SK-N-SH (cell line): ENCODE measurements at regions not wholly inside any gene's neighbourhood (a gene's known extent, or its start where the extent isn't known, plus 50 kb on each side); places are given as distances from the start of the nearest gene placed in this dataset.

Experiments used
- CTCF ChIA-PET: fragments of 300-600, 350-600 bp; formaldehyde crosslinking; extraction: SDS; loops from one replicate; lab custom pipeline; 2021; lab: Yijun Ruan, JAX
- POLR2A ChIA-PET: fragments of 350-600 bp; sonication (Branson Sonifier 250); formaldehyde crosslinking; extraction: SDS; loops from one replicate; lab custom pipeline; 2020; ENCODE audit warnings: antibody characterized with exemption, inconsistent platforms; lab: Yijun Ruan, JAX
- DNase-seq: peaks from one replicate; pipeline ENCODE4 v3.0.0; 2012
- H2AFZ ChIP-seq: fragments of 200-600 bp; sonication (generic); 2 replicates; pipeline ENCODE4 v1.8.1; 2016; ENCODE audit warnings: antibody characterized with exemption, mild to moderate bottlenecking, low read depth
- H3F3A ChIP-seq: fragments of 200-600 bp; sonication (generic); replicated peaks from 2 replicates; pipeline ENCODE3; 2016; ENCODE audit warnings: antibody characterized with exemption, mild to moderate bottlenecking; ENCODE audit not compliant: insufficient read depth
- H3K27ac ChIP-seq, 2 experiments: fragments of 200-500 bp in 1 of 2; fragments of 200-600 bp in 1 of 2; sonication (Bioruptor generic) in 1 of 2; sonication (generic), shearing (Covaris generic) in 1 of 2; 2 replicates each; pipeline versions ENCODE4 v1.5.1 to v1.6.1; 2014 to 2016; ENCODE audit warnings: low read depth in 2 of 2, inconsistent platforms in 1 of 2, low read length in 1 of 2, mild to moderate bottlenecking in 1 of 2, mixed read lengths in 1 of 2
- H3K27me3 ChIP-seq: fragments of 200-600 bp; sonication (generic), shearing (Covaris generic); 2 replicates; pipeline ENCODE4 v1.6.1; 2016; ENCODE audit warnings: mixed run types; ENCODE audit not compliant: insufficient read depth
- H3K36me3 ChIP-seq, 2 experiments: fragments of 200-500 bp in 1 of 2; fragments of 200-600 bp in 1 of 2; sonication (Bioruptor generic) in 1 of 2; sonication (generic) in 1 of 2; replicated peaks in 1 of 2; 2 replicates each; pipeline versions ENCODE3 to v1.5.1; 2014 to 2016; ENCODE audit warnings: low read length in 1 of 2, mild to moderate bottlenecking in 1 of 2; ENCODE audit not compliant: insufficient read depth in 2 of 2, control insufficient read depth in 1 of 2
- H3K4me1 ChIP-seq, 2 experiments: fragments of 200-500 bp in 1 of 2; fragments of 200-600 bp in 1 of 2; sonication (Bioruptor generic) in 1 of 2; sonication (generic), shearing (Covaris generic) in 1 of 2; 2 replicates each; pipeline versions ENCODE4 v1.5.1 to v1.6.1; 2014 to 2016; ENCODE audit warnings: low read depth in 1 of 2, low read length in 1 of 2, mixed run types in 1 of 2; ENCODE audit not compliant: insufficient read depth in 2 of 2, control insufficient read depth in 1 of 2
- H3K4me2 ChIP-seq: fragments of 200-600 bp; sonication (generic), shearing (Covaris generic); 2 replicates; pipeline ENCODE4 v1.6.1; 2017; ENCODE audit warnings: mixed run types
- H3K4me3 ChIP-seq, 2 experiments: fragments of 200-500 bp in 1 of 2; fragments of 200-600 bp in 1 of 2; sonication (Bioruptor generic) in 1 of 2; sonication (generic), shearing (Covaris generic) in 1 of 2; 2 replicates each; pipeline versions ENCODE4 v1.5.1 to v1.8.1; 2014 to 2016; ENCODE audit warnings: low read depth in 2 of 2, inconsistent platforms in 1 of 2, low read length in 1 of 2, mild to moderate bottlenecking in 1 of 2, mixed read lengths in 1 of 2, moderate library complexity in 1 of 2
- H3K79me2 ChIP-seq: fragments of 200-600 bp; sonication (generic); 2 replicates; pipeline ENCODE4 v1.8.1; 2017; ENCODE audit warnings: mild to moderate bottlenecking; ENCODE audit not compliant: insufficient read depth
- H3K9ac ChIP-seq: fragments of 200-600 bp; sonication (generic); 2 replicates; pipeline ENCODE4 v1.6.1; 2017; ENCODE audit warnings: mixed run types
- H3K9me2 ChIP-seq: fragments of 200-600 bp; sonication (generic); 2 replicates; pipeline ENCODE4 v1.6.1; 2017; ENCODE audit warnings: mixed run types
- H3K9me3 ChIP-seq: fragments of 200-600 bp; sonication (generic); 2 replicates; pipeline ENCODE4 v1.6.1; 2017; ENCODE audit warnings: mixed run types, mild to moderate bottlenecking, moderate library complexity
- H4K20me1 ChIP-seq: fragments of 200-600 bp; sonication (generic); 2 replicates; pipeline ENCODE4 v1.6.1; 2017; ENCODE audit warnings: mild to moderate bottlenecking, mixed run types; ENCODE audit not compliant: insufficient read depth
- CHD2 ChIP-seq: fragments of 150-350 bp; IDR thresholded peaks from 2 replicates; pipeline ENCODE4 v1.6.1; 2018; ENCODE audit warnings: low read length; ENCODE audit not compliant: partially characterized antibody
- EP300 ChIP-seq, 2 experiments: IDR thresholded peaks; 2 replicates each; pipeline versions ENCODE4 v1.4.0 to v1.6.1; 2012; ENCODE audit warnings: borderline replicate concordance in 1 of 2, low read depth in 1 of 2, low read length in 1 of 2
- FOSL2 ChIP-seq: IDR thresholded peaks from 2 replicates; pipeline ENCODE4 v1.4.0; 2012; ENCODE audit warnings: low read depth, mild to moderate bottlenecking, moderate library complexity, borderline replicate concordance
- FOXJ3 ChIP-seq: sonication (generic); formaldehyde crosslinking; IDR thresholded peaks from 2 replicates; pipeline ENCODE4 v1.5.1; 2020; ENCODE audit warnings: mild to moderate bottlenecking, missing genetic modification reagents
- FOXM1 ChIP-seq: IDR thresholded peaks from 2 replicates; pipeline ENCODE4 v1.4.0; 2012; ENCODE audit warnings: low read depth, mild to moderate bottlenecking
- GATA2 ChIP-seq: sonication (generic); formaldehyde crosslinking; IDR thresholded peaks from 2 replicates; pipeline ENCODE4 v1.5.0; 2020; ENCODE audit warnings: mild to moderate bottlenecking, missing genetic modification reagents
- MXI1 ChIP-seq: IDR thresholded peaks from 2 replicates; pipeline ENCODE4 v1.6.1; 2012; ENCODE audit warnings: mild to moderate bottlenecking, low read depth, low read length, improper control_type of control experiment
- NFIC ChIP-seq: IDR thresholded peaks from 2 replicates; pipeline ENCODE4 v1.4.0; 2012; ENCODE audit warnings: borderline replicate concordance
- NRF1 ChIP-seq: IDR thresholded peaks from 2 replicates; pipeline ENCODE4 v1.6.1; 2012; ENCODE audit warnings: low read depth, mild to moderate bottlenecking, low read length
- PBX3 ChIP-seq: IDR thresholded peaks from 2 replicates; pipeline ENCODE4; 2012
- POLR2AphosphoS5 ChIP-seq: IDR thresholded peaks from 2 replicates; pipeline ENCODE4 v1.6.1; 2012; ENCODE audit warnings: low read depth, low read length
- RAD21 ChIP-seq: IDR thresholded peaks from 2 replicates; pipeline ENCODE4 v1.6.1; 2012; ENCODE audit warnings: mild to moderate bottlenecking, low read length
- RFX5 ChIP-seq: IDR thresholded peaks from 2 replicates; pipeline ENCODE4 v1.6.1; 2012; ENCODE audit warnings: mild to moderate bottlenecking, improper control_type of control experiment, low read length
- RXRA ChIP-seq: IDR thresholded peaks from 2 replicates; pipeline ENCODE4 v1.4.0; 2012; ENCODE audit warnings: low read depth, mild to moderate bottlenecking, borderline replicate concordance
- SIN3A ChIP-seq: IDR thresholded peaks from 2 replicates; pipeline ENCODE4 v1.6.1; 2012; ENCODE audit warnings: low read depth, mild to moderate bottlenecking, low read length, moderate library complexity, borderline replicate concordance
- SMC3 ChIP-seq: IDR thresholded peaks from 2 replicates; pipeline ENCODE4 v1.6.1; 2012; ENCODE audit warnings: low read depth, low read length, improper control_type of control experiment
- TAF1 ChIP-seq: IDR thresholded peaks from 2 replicates; pipeline ENCODE4 v1.6.1; 2012; ENCODE audit warnings: low read depth, mild to moderate bottlenecking, low read length, moderate library complexity, borderline replicate concordance
- TEAD4 ChIP-seq: IDR thresholded peaks from 2 replicates; pipeline ENCODE4 v1.4.0; 2012; ENCODE audit warnings: mild to moderate bottlenecking, borderline replicate concordance; ENCODE audit not compliant: insufficient read depth
- WGBS: methylation state at CpG from one replicate; pipeline ENCODE4 v1.1.6; 2017; ENCODE audit warnings: low lambda C conversion rate; 5-methylcytosine and 5-hydroxymethylcytosine counted together
- TF ChIP-seq, protein P1 (sequence below): fragments of 150-350 bp; IDR thresholded peaks from 2 replicates; pipeline ENCODE4 v1.6.1; 2017; ENCODE audit warnings: antibody characterized with exemption, low read length, low read depth, borderline replicate concordance
- TF ChIP-seq, protein P2 (sequence below): IDR thresholded peaks from 2 replicates; pipeline ENCODE4 v1.4.0; 2012; ENCODE audit warnings: low read depth

- WGBS: 46% methylated on average over 9 of the region's 10 CpGs
- Histone ChIP-seq H3K4me2 (no peak overlapping the region), H3K4me1 (peaks cover 0 to 8% of the 10 kb centered on the region in 2 experiments; a peak in 1 of 4 replicates), H4K20me1 (no peaks in the 10 kb centered on the region), H3K79me2 (no peaks in the 10 kb centered on the region), H2AFZ (no peak overlapping the region), H3K9me3 (no peaks in the 10 kb centered on the region), H3K4me3 (no peak overlapping the region), H3F3A (no peaks in the 10 kb centered on the region), H3K27me3 (no peaks in the 10 kb centered on the region), H3K27ac (no peak overlapping the region), H3K9me2 (no peaks in the 10 kb centered on the region), H3K36me3 (no peaks in the 10 kb centered on the region), H3K9ac (no peak overlapping the region)
- POLR2A ChIA-PET: no interaction called here
- CTCF ChIA-PET: interaction anchor here (0.8 to 1.3 kb wide), 2 partner anchors 36 to 74 kb away, joined by 3 read pairs; no protein-coding TSS in a partner anchor
- DNase-seq: no peak
- TF ChIP-seq PBX3 (no peak), RAD21 (no peak), GATA2 (no peak), CHD2 (no peak), MXI1 (no peak), NFIC (no peak), TAF1 (no peak), EP300 (IDR thresholded peaks at IDR 0.05; ENCODE audit: borderline replicate concordance in 1 of 2, low read depth in 1 of 2, low read length in 1 of 2) (no peak), SIN3A (no peak), SMC3 (no peak), FOXJ3 (no peak), TEAD4 (no peak), NRF1 (no peak), POLR2AphosphoS5 (no peak), FOSL2 (no peak), FOXM1 (no peak), RFX5 (no peak), RXRA (no peak)
- TF ChIP-seq, protein P1, sequence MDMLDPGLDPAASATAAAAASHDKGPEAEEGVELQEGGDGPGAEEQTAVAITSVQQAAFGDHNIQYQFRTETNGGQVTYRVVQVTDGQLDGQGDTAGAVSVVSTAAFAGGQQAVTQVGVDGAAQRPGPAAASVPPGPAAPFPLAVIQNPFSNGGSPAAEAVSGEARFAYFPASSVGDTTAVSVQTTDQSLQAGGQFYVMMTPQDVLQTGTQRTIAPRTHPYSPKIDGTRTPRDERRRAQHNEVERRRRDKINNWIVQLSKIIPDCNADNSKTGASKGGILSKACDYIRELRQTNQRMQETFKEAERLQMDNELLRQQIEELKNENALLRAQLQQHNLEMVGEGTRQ: no peak
- TF ChIP-seq, protein P2, sequence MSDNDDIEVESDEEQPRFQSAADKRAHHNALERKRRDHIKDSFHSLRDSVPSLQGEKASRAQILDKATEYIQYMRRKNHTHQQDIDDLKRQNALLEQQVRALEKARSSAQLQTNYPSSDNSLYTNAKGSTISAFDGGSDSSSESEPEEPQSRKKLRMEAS: no peak
Measured at GRCh38 chr3:14335774-14336748, 66.3 kb upstream of the SLC6A6 start.
